DND-41 (cell line): ENCODE measurements at regions not wholly inside any gene's neighbourhood (a gene's known extent, or its start where the extent isn't known, plus 50 kb on each side); places are given as distances from the start of the nearest gene placed in this dataset.

Experiments used
- CTCF ChIP-seq: IDR thresholded peaks from 2 replicates; pipeline ENCODE4 v1.5.1; 2012; ENCODE audit warnings: borderline replicate concordance, low read length, moderate library complexity, mild to moderate bottlenecking; ENCODE audit not compliant: poor library complexity, severe bottlenecking; ENCODE audit errors: extremely low read depth
- EZH2 ChIP-seq: IDR thresholded peaks from 3 replicates; pipeline ENCODE4 v1.6.1; 2012; ENCODE audit warnings: borderline replicate concordance, low read depth, mild to moderate bottlenecking, moderate library complexity, low read length, inconsistent platforms; ENCODE audit not compliant: severe bottlenecking

GRCh38 chr9:120038342-120038741, 541.6 kb downstream of the CDK5RAP2 start:
- TF ChIP-seq CTCF (no peak), EZH2 (no peak)
